ENCODE measurements at regions not wholly inside any gene's neighbourhood (a gene's known extent, or its start where the extent isn't known, plus 50 kb on each side); places are given as distances from the start of the nearest gene placed in this dataset.

GRCh38 chr2:217529271-217529670 is 473.5 kb downstream of the TNS1 start:
- Histone ChIP-seq H3K4me1 (ENCODE audit: insufficient read depth, low read length) (no peaks in the 10 kb centered on the region), H3K9ac (ENCODE audit: low read depth, low read length) (no peak overlapping the region), H3K9me3 (ENCODE audit: control insufficient read depth, insufficient read depth, low read length) (no peaks in the 10 kb centered on the region), H3K36me3 (ENCODE audit: insufficient read depth, low read length) (no peaks in the 10 kb centered on the region)

GRCh38 chr2:217527590-217528202 is 475.1 kb downstream of the TNS1 start:
- H3K4me1 ChIP-seq (ENCODE audit: insufficient read depth, low read length) = no peaks in the 10 kb centered on the region
- H3K9ac ChIP-seq (ENCODE audit: low read depth, low read length) = no peak overlapping the region
- no peaks in the 10 kb centered on the region for H3K9me3 ChIP-seq (ENCODE audit: control insufficient read depth, insufficient read depth, low read length)
- no peaks in the 10 kb centered on the region for H3K36me3 ChIP-seq (ENCODE audit: insufficient read depth, low read length)

- no peaks in the 10 kb centered on the region for H3K4me1 ChIP-seq (ENCODE audit: insufficient read depth, low read length)
- H3K9ac ChIP-seq (ENCODE audit: low read depth, low read length) = no peak overlapping the region
- H3K9me3 ChIP-seq (ENCODE audit: control insufficient read depth, insufficient read depth, low read length) = no peaks in the 10 kb centered on the region
- H3K36me3 ChIP-seq (ENCODE audit: insufficient read depth, low read length) = no peaks in the 10 kb centered on the region
These were observed 477.7 kb downstream of the TNS1 start for GRCh38 chr2:217525076-217525475.

- H3K9me3 ChIP-seq (ENCODE audit: control insufficient read depth, insufficient read depth, low read length) = no peaks in the 10 kb centered on the region
- no peak overlapping the region for H3K9ac ChIP-seq (ENCODE audit: low read depth, low read length)
- H3K4me1 ChIP-seq (ENCODE audit: insufficient read depth, low read length) = no peaks in the 10 kb centered on the region
- H3K36me3 ChIP-seq (ENCODE audit: insufficient read depth, low read length) = no peaks in the 10 kb centered on the region
These were observed 479.5 kb downstream of the TNS1 start for GRCh38 chr2:217523286-217523685.

GRCh38 chr2:217521820-217522219 is 481.0 kb downstream of the TNS1 start:
- H3K4me1 ChIP-seq (ENCODE audit: insufficient read depth, low read length) = no peaks in the 10 kb centered on the region
- H3K9me3 ChIP-seq (ENCODE audit: control insufficient read depth, insufficient read depth, low read length) = no peaks in the 10 kb centered on the region
- H3K36me3 ChIP-seq (ENCODE audit: insufficient read depth, low read length) = no peaks in the 10 kb centered on the region
- no peak overlapping the region for H3K9ac ChIP-seq (ENCODE audit: low read depth, low read length)

GRCh38 chr2:217520356-217521010 is 482.3 kb downstream of the TNS1 start:
- Histone ChIP-seq H3K4me1 (ENCODE audit: insufficient read depth, low read length) (no peaks in the 10 kb centered on the region), H3K9me3 (ENCODE audit: control insufficient read depth, insufficient read depth, low read length) (no peaks in the 10 kb centered on the region), H3K36me3 (ENCODE audit: insufficient read depth, low read length) (no peaks in the 10 kb centered on the region), H3K9ac (ENCODE audit: low read depth, low read length) (no peak overlapping the region)

- no peaks in the 10 kb centered on the region for H3K4me1 ChIP-seq (ENCODE audit: insufficient read depth, low read length)
- no peaks in the 10 kb centered on the region for H3K36me3 ChIP-seq (ENCODE audit: insufficient read depth, low read length)
- H3K9me3 ChIP-seq (ENCODE audit: control insufficient read depth, insufficient read depth, low read length) = no peaks in the 10 kb centered on the region
- H3K9ac ChIP-seq (ENCODE audit: low read depth, low read length) = no peak overlapping the region
These were observed 485.4 kb downstream of the TNS1 start for GRCh38 chr2:217517402-217517801.

- peaks cover 5% of the 10 kb centered on the region for H3K4me1 ChIP-seq (ENCODE audit: insufficient read depth, low read length)
- H3K9ac ChIP-seq (ENCODE audit: low read depth, low read length) = no peak overlapping the region
- H3K36me3 ChIP-seq (ENCODE audit: insufficient read depth, low read length) = no peaks in the 10 kb centered on the region
These were observed 487.0 kb downstream of the TNS1 start for GRCh38 chr2:217515615-217516309.

GRCh38 chr2:217513258-217513657 is 489.5 kb downstream of the TNS1 start:
- H3K9ac ChIP-seq (ENCODE audit: low read depth, low read length) = no peak overlapping the region
- peaks cover 5% of the 10 kb centered on the region for H3K4me1 ChIP-seq (ENCODE audit: insufficient read depth, low read length)
- no peaks in the 10 kb centered on the region for H3K9me3 ChIP-seq (ENCODE audit: control insufficient read depth, insufficient read depth, low read length)
- no peaks in the 10 kb centered on the region for H3K36me3 ChIP-seq (ENCODE audit: insufficient read depth, low read length)

More at GRCh38 chr2:217515615-217516309, 487.0 kb downstream of the TNS1 start:
- H3K9me3 ChIP-seq (ENCODE audit: control insufficient read depth, insufficient read depth, low read length) = no peaks in the 10 kb centered on the region

- no peaks in the 10 kb centered on the region for H3K36me3 ChIP-seq (ENCODE audit: insufficient read depth, low read length)
- H3K9ac ChIP-seq (ENCODE audit: low read depth, low read length) = no peak overlapping the region
These were observed 490.1 kb downstream of the TNS1 start for GRCh38 chr2:217512728-217513127.

GRCh38 chr2:217512259-217512658 is 490.5 kb downstream of the TNS1 start:
- Histone ChIP-seq H3K36me3 (ENCODE audit: insufficient read depth, low read length) (no peaks in the 10 kb centered on the region), H3K4me1 (ENCODE audit: insufficient read depth, low read length) (peaks cover 5% of the 10 kb centered on the region), H3K9ac (ENCODE audit: low read depth, low read length) (no peak overlapping the region), H3K9me3 (ENCODE audit: control insufficient read depth, insufficient read depth, low read length) (no peaks in the 10 kb centered on the region)

More at GRCh38 chr2:217512728-217513127, 490.1 kb downstream of the TNS1 start:
- H3K9me3 ChIP-seq (ENCODE audit: control insufficient read depth, insufficient read depth, low read length) = no peaks in the 10 kb centered on the region
- peaks cover 5% of the 10 kb centered on the region for H3K4me1 ChIP-seq (ENCODE audit: insufficient read depth, low read length)

- Histone ChIP-seq H3K36me3 (ENCODE audit: insufficient read depth, low read length) (no peaks in the 10 kb centered on the region), H3K9ac (ENCODE audit: low read depth, low read length) (no peak overlapping the region), H3K9me3 (ENCODE audit: control insufficient read depth, insufficient read depth, low read length) (no peaks in the 10 kb centered on the region), H3K4me1 (ENCODE audit: insufficient read depth, low read length) (peaks cover 5% of the 10 kb centered on the region)
These were observed 490.9 kb downstream of the TNS1 start for GRCh38 chr2:217511850-217512249.

GRCh38 chr2:217510771-217511291 is 492.0 kb downstream of the TNS1 start:
- Histone ChIP-seq H3K9ac (ENCODE audit: low read depth, low read length) (no peak overlapping the region; the same call in 1 of the 2 replicates), H3K36me3 (ENCODE audit: insufficient read depth, low read length) (no peaks in the 10 kb centered on the region), H3K4me1 (ENCODE audit: insufficient read depth, low read length) (peaks cover 5% of the 10 kb centered on the region), H3K9me3 (ENCODE audit: control insufficient read depth, insufficient read depth, low read length) (no peaks in the 10 kb centered on the region)

GRCh38 chr2:217505303-217505702 is 497.5 kb downstream of the TNS1 start:
- Histone ChIP-seq H3K4me1 (ENCODE audit: insufficient read depth, low read length) (no peaks in the 10 kb centered on the region), H3K9me3 (ENCODE audit: control insufficient read depth, insufficient read depth, low read length) (no peaks in the 10 kb centered on the region), H3K9ac (ENCODE audit: low read depth, low read length) (no peak overlapping the region), H3K36me3 (ENCODE audit: insufficient read depth, low read length) (no peaks in the 10 kb centered on the region)

- Histone ChIP-seq H3K9me3 (ENCODE audit: control insufficient read depth, insufficient read depth, low read length) (no peaks in the 10 kb centered on the region), H3K9ac (ENCODE audit: low read depth, low read length) (no peak overlapping the region), H3K36me3 (ENCODE audit: insufficient read depth, low read length) (no peaks in the 10 kb centered on the region), H3K4me1 (ENCODE audit: insufficient read depth, low read length) (no peaks in the 10 kb centered on the region)
These were observed 500.9 kb downstream of the TNS1 start for GRCh38 chr2:217501887-217502286.
